ENCODE measurements at regions not wholly inside any gene's neighbourhood (a gene's known extent, or its start where the extent isn't known, plus 50 kb on each side); places are given as distances from the start of the nearest gene placed in this dataset.

DNA sequence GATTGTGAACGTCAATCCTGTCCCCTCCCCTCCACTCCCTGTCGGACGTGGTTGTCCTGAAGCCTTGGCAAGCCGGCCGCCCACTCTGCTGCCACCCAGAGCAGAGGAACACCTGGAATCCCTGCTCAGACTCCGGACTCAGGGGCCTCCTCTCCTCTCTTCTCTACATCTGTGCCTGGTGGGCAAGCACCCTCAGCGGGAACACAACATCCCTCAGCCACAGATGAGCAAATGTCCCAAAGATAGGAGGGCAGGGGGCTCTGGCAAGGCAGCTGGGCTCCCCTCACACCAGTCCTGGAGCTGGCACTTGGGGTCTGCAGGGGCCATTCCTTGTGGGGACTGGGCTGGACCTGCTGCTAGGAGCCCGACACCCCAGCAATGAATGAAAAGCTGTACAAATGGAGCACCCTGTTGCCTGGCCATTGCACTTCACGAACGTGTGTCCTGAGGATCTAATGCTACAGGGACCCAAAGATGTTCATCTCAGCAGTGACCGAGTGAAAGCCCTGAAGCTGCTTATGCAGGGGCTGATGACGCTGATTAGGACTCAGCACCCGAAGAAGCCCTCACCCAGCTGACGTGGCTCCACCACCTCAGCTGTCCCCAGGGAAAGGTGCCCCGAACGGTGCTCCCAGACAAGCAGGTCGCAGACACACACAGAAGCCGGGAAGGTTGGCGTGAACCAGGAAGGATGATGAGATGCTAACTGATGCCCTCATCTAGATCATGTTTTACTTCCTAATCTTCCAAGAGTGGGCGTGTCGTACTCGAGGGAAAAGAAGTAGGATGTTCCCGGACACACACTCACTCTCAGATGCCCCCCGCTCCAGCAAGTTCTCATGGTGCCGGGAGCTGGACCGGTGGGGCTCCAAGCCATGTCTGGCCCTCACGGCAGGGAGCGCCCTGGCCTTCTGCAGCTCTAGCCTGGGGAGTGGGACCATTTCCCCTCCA lies 177.0 kb upstream of the PPP1R26 start:
- TF ChIP-seq CTCF (IDR thresholded peaks at IDR 0.05; ENCODE audit: poor library complexity, severe bottlenecking), result no peak
- no peak for TF ChIP-seq RAD21 (conservative IDR thresholded peaks at IDR 0.05)
- TF ChIP-seq EZH2 (IDR thresholded peaks at IDR 0.05; ENCODE audit: borderline replicate concordance, insufficient read depth, low read length, poor library complexity, severe bottlenecking), result no peak
- TF ChIP-seq, protein P1, sequence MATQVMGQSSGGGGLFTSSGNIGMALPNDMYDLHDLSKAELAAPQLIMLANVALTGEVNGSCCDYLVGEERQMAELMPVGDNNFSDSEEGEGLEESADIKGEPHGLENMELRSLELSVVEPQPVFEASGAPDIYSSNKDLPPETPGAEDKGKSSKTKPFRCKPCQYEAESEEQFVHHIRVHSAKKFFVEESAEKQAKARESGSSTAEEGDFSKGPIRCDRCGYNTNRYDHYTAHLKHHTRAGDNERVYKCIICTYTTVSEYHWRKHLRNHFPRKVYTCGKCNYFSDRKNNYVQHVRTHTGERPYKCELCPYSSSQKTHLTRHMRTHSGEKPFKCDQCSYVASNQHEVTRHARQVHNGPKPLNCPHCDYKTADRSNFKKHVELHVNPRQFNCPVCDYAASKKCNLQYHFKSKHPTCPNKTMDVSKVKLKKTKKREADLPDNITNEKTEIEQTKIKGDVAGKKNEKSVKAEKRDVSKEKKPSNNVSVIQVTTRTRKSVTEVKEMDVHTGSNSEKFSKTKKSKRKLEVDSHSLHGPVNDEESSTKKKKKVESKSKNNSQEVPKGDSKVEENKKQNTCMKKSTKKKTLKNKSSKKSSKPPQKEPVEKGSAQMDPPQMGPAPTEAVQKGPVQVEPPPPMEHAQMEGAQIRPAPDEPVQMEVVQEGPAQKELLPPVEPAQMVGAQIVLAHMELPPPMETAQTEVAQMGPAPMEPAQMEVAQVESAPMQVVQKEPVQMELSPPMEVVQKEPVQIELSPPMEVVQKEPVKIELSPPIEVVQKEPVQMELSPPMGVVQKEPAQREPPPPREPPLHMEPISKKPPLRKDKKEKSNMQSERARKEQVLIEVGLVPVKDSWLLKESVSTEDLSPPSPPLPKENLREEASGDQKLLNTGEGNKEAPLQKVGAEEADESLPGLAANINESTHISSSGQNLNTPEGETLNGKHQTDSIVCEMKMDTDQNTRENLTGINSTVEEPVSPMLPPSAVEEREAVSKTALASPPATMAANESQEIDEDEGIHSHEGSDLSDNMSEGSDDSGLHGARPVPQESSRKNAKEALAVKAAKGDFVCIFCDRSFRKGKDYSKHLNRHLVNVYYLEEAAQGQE (IDR thresholded peaks at IDR 0.05; ENCODE audit: borderline replicate concordance), result no peak
